Parathyroid adenoma (tissue), 2 donors: ENCODE measurements at regions not wholly inside any gene's neighbourhood (a gene's known extent, or its start where the extent isn't known, plus 50 kb on each side); places are given as distances from the start of the nearest gene placed in this dataset.

Source experiments
- H2AFZ ChIP-seq: fragments of 300-600 bp; sonication (generic); one replicate; pipeline ENCODE4 v1.7.0; 2017; ENCODE audit warnings: antibody characterized with exemption, mild to moderate bottlenecking
- H3K27ac ChIP-seq: fragments of 300-600 bp; sonication (generic); one replicate; pipeline ENCODE4 v1.7.0; 2017
- H3K27me3 ChIP-seq: fragments of 300-600 bp; sonication (generic); one replicate; pipeline ENCODE4 v1.7.0; 2017; ENCODE audit warnings: low read length; ENCODE audit not compliant: control insufficient read depth, insufficient read depth
- H3K36me3 ChIP-seq: fragments of 300-600 bp; sonication (generic); one replicate; pipeline ENCODE4 v1.7.0; 2017; ENCODE audit warnings: low read length; ENCODE audit not compliant: control insufficient read depth, insufficient read depth
- H3K4me1 ChIP-seq: fragments of 300-600 bp; sonication (generic); one replicate; pipeline ENCODE4 v1.7.0; 2017; ENCODE audit warnings: control low read depth
- H3K4me2 ChIP-seq: fragments of 300-600 bp; sonication (generic); one replicate; pipeline ENCODE4 v1.7.0; 2017; ENCODE audit warnings: low read length
- H3K4me3 ChIP-seq: fragments of 300-600 bp; sonication (generic); one replicate; pipeline ENCODE4 v1.7.0; 2017; ENCODE audit warnings: low read depth, low read length
- H3K79me2 ChIP-seq: fragments of 300-600 bp; sonication (generic); one replicate; pipeline ENCODE4 v1.7.0; 2017; ENCODE audit warnings: control low read depth
- H3K9ac ChIP-seq: fragments of 300-600 bp; sonication (generic); one replicate; pipeline ENCODE4 v1.7.0; 2017; ENCODE audit warnings: mild to moderate bottlenecking
- H3K9me3 ChIP-seq: fragments of 300-600 bp; sonication (generic); one replicate; pipeline ENCODE4 v1.7.0; 2017; ENCODE audit warnings: low read length; ENCODE audit not compliant: control insufficient read depth
- CTCF ChIP-seq: fragments of 300-600 bp; sonication (generic); IDR thresholded peaks from one replicate; pipeline ENCODE4 v1.7.0; 2017; ENCODE audit warnings: antibody characterized with exemption, mild to moderate bottlenecking
- donor health status: primary hyperparathyroidism.

- Histone ChIP-seq H3K27me3 (no peaks in the 10 kb centered on the region), H3K4me1 (no peaks in the 10 kb centered on the region), H3K9me3 (no peaks in the 10 kb centered on the region), H3K27ac (no peak overlapping the region), H3K36me3 (no peaks in the 10 kb centered on the region), H3K9ac (no peak overlapping the region), H2AFZ (no peak overlapping the region), H3K79me2 (no peaks in the 10 kb centered on the region), H3K4me2 (no peak overlapping the region), H3K4me3 (no peak overlapping the region)
- TF ChIP-seq CTCF = no peak
Measured at GRCh38 chr10:42975558-42976340, 101.1 kb upstream of the RET start.

DNA sequence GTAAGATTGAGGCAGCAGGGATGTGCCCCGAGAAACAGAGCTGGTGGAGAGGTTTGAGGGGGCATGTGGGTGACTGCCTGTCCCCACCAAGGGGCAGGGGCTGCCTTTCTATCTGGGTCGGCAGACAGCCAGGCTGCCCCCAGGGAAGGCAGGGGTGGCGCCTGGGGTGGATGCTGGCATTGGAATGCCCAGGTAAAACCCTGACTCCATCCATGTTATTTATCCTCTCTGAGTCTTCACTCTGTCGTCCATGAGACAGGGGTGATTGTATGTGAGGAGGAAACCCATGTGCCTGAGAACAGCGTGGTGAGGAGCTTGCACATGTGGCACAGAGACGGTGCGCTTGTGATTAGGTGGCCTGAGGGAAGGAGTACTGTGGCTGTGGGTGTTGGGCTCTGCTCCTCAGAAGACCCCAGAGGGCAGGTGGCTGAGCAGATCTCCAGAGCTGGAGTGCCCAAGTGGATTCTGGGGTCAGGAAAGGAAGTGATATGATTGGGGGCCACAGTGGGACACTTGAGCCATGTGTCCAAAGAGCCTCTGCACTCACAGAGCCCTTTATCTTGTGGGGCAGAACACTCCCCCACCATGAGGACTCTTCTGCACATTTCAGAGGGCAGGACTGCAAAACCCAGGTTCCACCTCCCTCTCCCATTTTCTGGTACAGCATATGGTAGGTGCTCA lies 100.4 kb upstream of the RET start:
- H3K27ac ChIP-seq = no peak overlapping the region
- no peak overlapping the region for H3K4me2 ChIP-seq
- no peaks in the 10 kb centered on the region for H3K9me3 ChIP-seq
- no peak for TF ChIP-seq CTCF
- H3K4me3 ChIP-seq = no peak overlapping the region
- no peaks in the 10 kb centered on the region for H3K27me3 ChIP-seq
- no peaks in the 10 kb centered on the region for H3K4me1 ChIP-seq
- H3K36me3 ChIP-seq = no peaks in the 10 kb centered on the region
- H3K9ac ChIP-seq = no peak overlapping the region
- H3K79me2 ChIP-seq = no peaks in the 10 kb centered on the region
- H2AFZ ChIP-seq = no peak overlapping the region

DNA sequence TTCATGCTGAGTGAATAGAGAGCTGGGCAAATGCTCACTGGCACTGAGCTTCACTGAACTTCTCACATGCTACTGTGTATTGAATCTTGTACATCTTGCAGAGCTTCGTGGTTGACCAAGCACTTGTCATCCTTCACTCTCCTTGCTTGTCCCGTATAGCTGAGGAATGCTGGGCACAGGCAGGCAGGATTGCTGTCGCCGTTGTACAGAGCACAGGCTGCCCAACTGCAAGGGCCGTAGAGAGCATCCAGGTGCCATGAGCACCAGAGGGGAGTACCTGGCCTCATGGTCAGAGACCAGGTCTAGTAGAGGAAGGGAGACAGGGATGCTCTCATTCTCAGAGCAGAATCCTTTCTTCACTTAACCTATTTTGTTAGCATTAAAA lies 99.8 kb upstream of the RET start:
- no peaks in the 10 kb centered on the region for H3K27me3 ChIP-seq
- H3K79me2 ChIP-seq = no peaks in the 10 kb centered on the region
- no peak overlapping the region for H3K4me3 ChIP-seq
- H2AFZ ChIP-seq = no peak overlapping the region
- H3K9ac ChIP-seq = no peak overlapping the region
- no peak overlapping the region for H3K27ac ChIP-seq
- no peak overlapping the region for H3K4me2 ChIP-seq
- no peaks in the 10 kb centered on the region for H3K9me3 ChIP-seq
- no peak for TF ChIP-seq CTCF
- H3K4me1 ChIP-seq = no peaks in the 10 kb centered on the region
- no peaks in the 10 kb centered on the region for H3K36me3 ChIP-seq

- H3K4me1 ChIP-seq = no peaks in the 10 kb centered on the region
- H3K36me3 ChIP-seq = no peaks in the 10 kb centered on the region
Measured at GRCh38 chr10:42979181-42979580, 97.7 kb upstream of the RET start.

More at GRCh38 chr10:42979181-42979580, 97.7 kb upstream of the RET start:
- Histone ChIP-seq H3K9me3 (no peaks in the 10 kb centered on the region), H3K9ac (no peak overlapping the region), H3K27ac (no peak overlapping the region), H3K4me2 (no peak overlapping the region), H3K4me3 (no peak overlapping the region), H2AFZ (no peak overlapping the region), H3K27me3 (no peaks in the 10 kb centered on the region), H3K79me2 (no peaks in the 10 kb centered on the region)
- TF ChIP-seq CTCF = no peak
